K562 (cell line): ENCODE measurements at regions not wholly inside any gene's neighbourhood (a gene's known extent, or its start where the extent isn't known, plus 50 kb on each side); places are given as distances from the start of the nearest gene placed in this dataset.

Source experiments
- ATAC-seq: fragments of 200-7000 bp; cut with Tn5 transposase; 3 replicates; pipeline ENCODE4 v1.9.1; 2020; ENCODE audit warnings: moderate library complexity
- BruUV-seq: library from RNA; stranded (reverse); fragments of 400-500 nt; replicated peaks from 2 replicates; lab custom pipeline; 2021; lab: Mats Ljungman, UMichigan
- CTCF ChIA-PET: fragments of 300-600 bp; formaldehyde crosslinking; extraction: SDS; loops from one replicate; lab custom pipeline; 2021; ENCODE audit warnings: low intra/inter-chr PET ratio; lab: Yijun Ruan, JAX
- POLR2A ChIA-PET: fragments of 300-600, 350-650 bp; sonication (Branson Sonifier 250); formaldehyde crosslinking; extraction: SDS; loops from one replicate; lab custom pipeline; 2021; ENCODE audit warnings: antibody characterized with exemption, inconsistent platforms; lab: Yijun Ruan, JAX
- DNase-seq, 4 experiments: peaks; one replicate each; pipeline versions ENCODE4 v3.0.0 to v3.0.0-alpha.2; 2011 to 2018; ENCODE audit warnings: low spot score in 3 of 4, mixed read lengths in 3 of 4; ENCODE audit errors: extremely low read depth in 1 of 4
- FAIRE-seq: peaks from 2 replicates; lab custom pipeline; 2011; peaks lifted over from hg19 to GRCh38; lab: Jason Lieb, UNC
- H2AFZ ChIP-seq: 2 replicates; pipeline ENCODE4 v1.6.0; 2011; ENCODE audit warnings: low read depth, low read length, control low read depth, inconsistent platforms
- H3K27ac ChIP-seq: fragments of 200-600 bp; 3 replicates; pipeline ENCODE4 v1.8.0; 2011; ENCODE audit warnings: low read depth, mild to moderate bottlenecking, control low read depth, inconsistent platforms, low read length, moderate library complexity, mixed read lengths; ENCODE audit errors: extremely low read depth
- H3K27me3 ChIP-seq, 2 experiments: fragments of 300-600 bp in 1 of 2; 2 replicates in 1 of 2; 3 replicates in 1 of 2; pipeline versions ENCODE4 v1.6.0 to v1.8.0; 2011; ENCODE audit warnings: inconsistent platforms in 2 of 2, low read length in 2 of 2, mild to moderate bottlenecking in 1 of 2, mixed read lengths in 1 of 2, moderate library complexity in 1 of 2; ENCODE audit not compliant: control insufficient read depth in 2 of 2, insufficient read depth in 2 of 2
- H3K36me3 ChIP-seq: fragments of 300-600 bp; 3 replicates; pipeline ENCODE4 v1.8.0; 2011; ENCODE audit warnings: mild to moderate bottlenecking, low read length, inconsistent platforms; ENCODE audit not compliant: control insufficient read depth, insufficient read depth
- H3K4me1 ChIP-seq, 2 experiments: fragments of 200-600 bp in 1 of 2; replicated peaks in 1 of 2; 2 replicates in 1 of 2; 3 replicates in 1 of 2; pipeline versions ENCODE4 v1.5.1 to v1.8.0; 2011; ENCODE audit warnings: inconsistent platforms in 2 of 2, low read length in 2 of 2, mild to moderate bottlenecking in 1 of 2, mixed read lengths in 1 of 2, moderate library complexity in 1 of 2; ENCODE audit not compliant: control insufficient read depth in 2 of 2, insufficient read depth in 2 of 2
- H3K4me2 ChIP-seq: 2 replicates; pipeline ENCODE4 v1.6.1; 2011; ENCODE audit warnings: low read length, control low read depth, inconsistent platforms, mixed read lengths; ENCODE audit not compliant: insufficient read depth
- H3K4me3 ChIP-seq: fragments of 200-600 bp; sonication (generic), shearing (Covaris generic); 2 replicates; pipeline ENCODE4 v1.5.1; 2016; ENCODE audit warnings: control low read depth, inconsistent platforms
- H3K79me2 ChIP-seq: fragments of 200-600 bp; 3 replicates; pipeline ENCODE4 v1.8.0; 2011; ENCODE audit warnings: low read length, inconsistent platforms; ENCODE audit not compliant: control insufficient read depth, insufficient read depth
- H3K9ac ChIP-seq, 2 experiments: 2 replicates each; pipeline versions ENCODE4 v1.6.0 to v1.6.1; 2011; ENCODE audit warnings: low read depth in 2 of 2, low read length in 2 of 2, control low read depth in 1 of 2, inconsistent platforms in 1 of 2, mild to moderate bottlenecking in 1 of 2, mixed read lengths in 1 of 2; ENCODE audit not compliant: insufficient read depth in 1 of 2
- H3K9me1 ChIP-seq: one replicate; pipeline ENCODE4 v1.6.0; 2011; ENCODE audit warnings: inconsistent platforms, mild to moderate bottlenecking, low read length, moderate library complexity; ENCODE audit not compliant: control insufficient read depth, insufficient read depth
- H3K9me3 ChIP-seq: replicated peaks from 2 replicates; pipeline ENCODE4 v1.5.1; 2011; ENCODE audit warnings: low read depth, low read length, inconsistent platforms; ENCODE audit not compliant: control insufficient read depth, insufficient read depth
- H4K20me1 ChIP-seq: replicated peaks from 2 replicates; pipeline ENCODE4 v1.6.1; 2011; ENCODE audit warnings: low read length, inconsistent platforms, mixed read lengths; ENCODE audit not compliant: control insufficient read depth, insufficient read depth
- BCL6 ChIP-seq: fragments of 250-450 bp; sonication (Bioruptor Pico); IDR thresholded peaks from 2 replicates; pipeline ENCODE4 v1.4.0; 2020
- EHMT2 ChIP-seq: fragments of 450-650 bp; IDR thresholded peaks from 2 replicates; pipeline ENCODE4 v1.6.1; 2018; ENCODE audit warnings: antibody characterized with exemption
- FOXM1 ChIP-seq, 2 experiments: fragments of 450-650 bp in 1 of 2; sonication (generic) in 1 of 2; formaldehyde crosslinking in 1 of 2; IDR thresholded peaks; 2 replicates each; pipeline versions ENCODE4 v1.6.1 to v1.9.0; 2017 to 2022; ENCODE audit warnings: low read depth in 2 of 2, mild to moderate bottlenecking in 2 of 2, missing genetic modification reagents in 1 of 2, moderate library complexity in 1 of 2
- GATA2 ChIP-seq: sonication (generic); formaldehyde crosslinking; IDR thresholded peaks from 2 replicates; pipeline ENCODE4 v1.4.0; 2020; ENCODE audit warnings: mild to moderate bottlenecking, missing genetic modification reagents
- HDAC1 ChIP-seq, 2 experiments: fragments of 450-650 bp; IDR thresholded peaks; 2 replicates each; pipeline ENCODE4 v1.6.1; 2016 to 2017; ENCODE audit warnings: inconsistent platforms in 1 of 2, mild to moderate bottlenecking in 1 of 2, moderate library complexity in 1 of 2
- KAT7 ChIP-seq: sonication (generic); formaldehyde crosslinking; IDR thresholded peaks from 2 replicates; pipeline ENCODE4 v1.8.0; 2022; ENCODE audit warnings: missing genetic modification reagents, mild to moderate bottlenecking, borderline replicate concordance
- MAFG ChIP-seq: fragments of 450-650 bp; conservative IDR thresholded peaks from 2 replicates; pipeline ENCODE4 v1.6.1; 2016; ENCODE audit warnings: missing genetic modification characterization, missing compliant biosample characterization
- MEF2A ChIP-seq: IDR thresholded peaks from 2 replicates; pipeline ENCODE4 v1.6.1; 2011; ENCODE audit warnings: low read depth, mild to moderate bottlenecking, low read length, moderate library complexity; ENCODE audit not compliant: control insufficient read depth
- MEF2D ChIP-seq: conservative IDR thresholded peaks from 2 replicates; pipeline ENCODE4 v1.6.1; 2016; ENCODE audit warnings: low read depth, missing genetic modification characterization, missing compliant biosample characterization
- POU5F1 ChIP-seq: fragments of 150-350 bp; IDR thresholded peaks from 2 replicates; pipeline ENCODE4 v1.6.1; 2014; ENCODE audit warnings: borderline replicate concordance, low read length, low read depth, mild to moderate bottlenecking; ENCODE audit not compliant: partially characterized antibody
- SOX6 ChIP-seq: fragments of 450-650 bp; IDR thresholded peaks from 2 replicates; pipeline ENCODE4 v1.6.1; 2014; ENCODE audit warnings: mild to moderate bottlenecking
- TCF3 ChIP-seq: sonication (generic); formaldehyde crosslinking; IDR thresholded peaks from 2 replicates; pipeline ENCODE4 v1.4.0; 2020; ENCODE audit warnings: mild to moderate bottlenecking, missing genetic modification reagents
- ZNF134 ChIP-seq: fragments of 250-450 bp; sonication (Bioruptor Pico); conservative IDR thresholded peaks from 2 replicates; pipeline ENCODE4 v1.4.0; 2020
- ZNF253 ChIP-seq: fragments of 250-450 bp; sonication (Bioruptor Pico); conservative IDR thresholded peaks from 2 replicates; pipeline ENCODE4 v1.6.1; 2021; ENCODE audit warnings: mild to moderate bottlenecking
- ZNF551 ChIP-seq: fragments of 250-450 bp; sonication (Bioruptor Pico); IDR thresholded peaks from 2 replicates; pipeline ENCODE4 v1.5.0; 2021; ENCODE audit warnings: mild to moderate bottlenecking, moderate library complexity
- WGBS: fragments of 100-300 bp; shearing (Covaris generic); methylation state at CpG from one replicate; pipeline ENCODE4 v1.1.6; 2016; ENCODE audit warnings: low coverage, mixed read lengths; ENCODE audit not compliant: insufficient coverage; ENCODE audit errors: missing lambda C conversion rate; 5-methylcytosine and 5-hydroxymethylcytosine counted together
- in situ Hi-C: fragments of 300-500 bp; cut with MboI; formaldehyde crosslinking; loops from 4 replicates; pipeline ENCODE4 v1.15.0; 2018; ENCODE audit warnings: inconsistent platforms, mixed read lengths
- intact Hi-C: fragments of 100-400 bp; cut with micrococcal nuclease; formaldehyde crosslinking; loops from 2 replicates; pipeline ENCODE4 v1.14.2; 2022
- TF ChIP-seq, protein P1 (sequence below): fragments of 450-650 bp; IDR thresholded peaks from 2 replicates; pipeline ENCODE4 v1.6.1; 2017; ENCODE audit warnings: antibody characterized with exemption, mild to moderate bottlenecking

DNA sequence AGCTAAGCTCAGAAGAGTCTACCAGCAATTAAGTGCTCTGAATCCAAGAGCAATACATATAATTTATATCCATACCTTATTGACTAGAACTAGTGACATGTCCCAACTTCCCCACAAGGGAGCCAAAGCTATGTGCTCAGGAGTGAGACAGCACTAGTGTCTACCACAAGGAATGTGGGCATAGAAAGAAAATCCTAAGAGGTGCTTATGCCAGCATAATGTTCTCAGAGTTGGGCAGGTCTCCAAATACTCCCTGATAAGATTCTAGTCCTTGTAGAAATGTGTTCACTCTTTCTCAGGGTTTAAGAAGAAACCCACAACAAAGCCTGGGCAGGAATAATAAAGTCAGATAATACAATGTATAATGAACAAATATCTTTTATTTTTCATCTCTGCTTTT lies 275.1 kb downstream of the BRINP1 start:
- Histone ChIP-seq H4K20me1 (no peaks in the 10 kb centered on the region), H3K36me3 (no peaks in the 10 kb centered on the region), H3K9ac (no peak overlapping the region), H3K27ac (no peak overlapping the region), H3K79me2 (no peaks in the 10 kb centered on the region), H3K27me3 (no peaks in the 10 kb centered on the region), H3K9me3 (no peaks in the 10 kb centered on the region)
- CTCF ChIA-PET: no interaction called here
- FAIRE-seq: no peak
- intact Hi-C loops (no loop called here), in situ Hi-C loops (no loop called here)
- no TSS peak for BruUV-seq
- no peak for TF ChIP-seq MEF2A
- TF ChIP-seq EHMT2: no peak
- TF ChIP-seq ZNF253 (CRISPR knock-in tag): no peak
- no peak for TF ChIP-seq POU5F1
- TF ChIP-seq ZNF551: no peak
- no peak for TF ChIP-seq HDAC1 (IDR thresholded peaks at IDR 0.05)
- no peak for TF ChIP-seq BCL6 (CRISPR knock-in tag)
- TF ChIP-seq, all 486 proteins: peak for 0
- POLR2A ChIA-PET: interaction anchor here (0.6 kb wide), 1 partner anchor 17 kb away, joined by 3 read pairs; no protein-coding TSS in a partner anchor
- ATAC-seq: no peak
- Histone ChIP-seq H3K4me3 (no peak overlapping the region), H3K4me2 (no peak overlapping the region), H2AFZ (no peak overlapping the region), H3K9me1 (no peaks in the 10 kb centered on the region), H3K4me1 (no peaks in the 10 kb centered on the region)
- no peak for DNase-seq

DNA sequence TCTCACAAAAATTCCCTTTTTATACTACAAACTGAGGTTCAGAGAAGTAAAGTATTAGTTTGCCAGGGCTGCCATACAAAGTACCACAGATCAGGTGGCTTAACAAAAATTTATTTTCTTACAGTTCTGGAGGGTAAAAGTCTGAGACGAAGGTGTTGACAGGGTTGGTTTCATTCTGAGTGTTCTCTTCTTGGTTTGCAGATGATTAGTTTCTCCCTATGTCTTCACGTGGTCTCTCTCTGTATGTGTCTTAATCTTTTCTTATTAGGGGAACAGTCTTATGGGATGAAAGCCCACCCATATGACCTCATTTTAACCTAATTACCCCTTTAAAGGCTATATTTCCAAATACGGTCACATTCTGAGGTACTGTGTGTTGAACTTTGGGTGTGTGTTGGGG lies 274.2 kb downstream of the BRINP1 start:
- intact Hi-C loops (no loop called here), in situ Hi-C loops (no loop called here)
- no TSS peak for BruUV-seq
- Histone ChIP-seq H3K27ac (no peak overlapping the region), H3K79me2 (no peaks in the 10 kb centered on the region), H3K9me3 (no peaks in the 10 kb centered on the region), H3K4me1 (no peaks in the 10 kb centered on the region), H4K20me1 (no peaks in the 10 kb centered on the region), H3K9me1 (no peaks in the 10 kb centered on the region), H3K4me3 (no peak overlapping the region), H3K9ac (no peak overlapping the region), H3K4me2 (no peak overlapping the region), H2AFZ (no peak overlapping the region), H3K27me3 (no peaks in the 10 kb centered on the region), H3K36me3 (no peaks in the 10 kb centered on the region)
- ChIA-PET POLR2A (no interaction called here), CTCF (no interaction called here)
- DNase-seq (no peak), FAIRE-seq (no peak), ATAC-seq (no peak)
- WGBS: 9% methylated on average over 3 of the region's 3 CpGs
- TF ChIP-seq TCF3 (CRISPR knock-in tag) (no peak), FOXM1 (IDR thresholded peaks at IDR 0.05; ENCODE audit: low read depth) (no peak), FOXM1 (CRISPR knock-in tag; IDR thresholded peaks at IDR 0.05; ENCODE audit: low read depth) (no peak), GATA2 (CRISPR knock-in tag) (no peak), SOX6 (no peak), KAT7 (CRISPR knock-in tag) (no peak), ZNF134 (CRISPR knock-in tag) (no peak), MEF2D (tag) (no peak), MAFG (no peak)
- TF ChIP-seq, protein P1, sequence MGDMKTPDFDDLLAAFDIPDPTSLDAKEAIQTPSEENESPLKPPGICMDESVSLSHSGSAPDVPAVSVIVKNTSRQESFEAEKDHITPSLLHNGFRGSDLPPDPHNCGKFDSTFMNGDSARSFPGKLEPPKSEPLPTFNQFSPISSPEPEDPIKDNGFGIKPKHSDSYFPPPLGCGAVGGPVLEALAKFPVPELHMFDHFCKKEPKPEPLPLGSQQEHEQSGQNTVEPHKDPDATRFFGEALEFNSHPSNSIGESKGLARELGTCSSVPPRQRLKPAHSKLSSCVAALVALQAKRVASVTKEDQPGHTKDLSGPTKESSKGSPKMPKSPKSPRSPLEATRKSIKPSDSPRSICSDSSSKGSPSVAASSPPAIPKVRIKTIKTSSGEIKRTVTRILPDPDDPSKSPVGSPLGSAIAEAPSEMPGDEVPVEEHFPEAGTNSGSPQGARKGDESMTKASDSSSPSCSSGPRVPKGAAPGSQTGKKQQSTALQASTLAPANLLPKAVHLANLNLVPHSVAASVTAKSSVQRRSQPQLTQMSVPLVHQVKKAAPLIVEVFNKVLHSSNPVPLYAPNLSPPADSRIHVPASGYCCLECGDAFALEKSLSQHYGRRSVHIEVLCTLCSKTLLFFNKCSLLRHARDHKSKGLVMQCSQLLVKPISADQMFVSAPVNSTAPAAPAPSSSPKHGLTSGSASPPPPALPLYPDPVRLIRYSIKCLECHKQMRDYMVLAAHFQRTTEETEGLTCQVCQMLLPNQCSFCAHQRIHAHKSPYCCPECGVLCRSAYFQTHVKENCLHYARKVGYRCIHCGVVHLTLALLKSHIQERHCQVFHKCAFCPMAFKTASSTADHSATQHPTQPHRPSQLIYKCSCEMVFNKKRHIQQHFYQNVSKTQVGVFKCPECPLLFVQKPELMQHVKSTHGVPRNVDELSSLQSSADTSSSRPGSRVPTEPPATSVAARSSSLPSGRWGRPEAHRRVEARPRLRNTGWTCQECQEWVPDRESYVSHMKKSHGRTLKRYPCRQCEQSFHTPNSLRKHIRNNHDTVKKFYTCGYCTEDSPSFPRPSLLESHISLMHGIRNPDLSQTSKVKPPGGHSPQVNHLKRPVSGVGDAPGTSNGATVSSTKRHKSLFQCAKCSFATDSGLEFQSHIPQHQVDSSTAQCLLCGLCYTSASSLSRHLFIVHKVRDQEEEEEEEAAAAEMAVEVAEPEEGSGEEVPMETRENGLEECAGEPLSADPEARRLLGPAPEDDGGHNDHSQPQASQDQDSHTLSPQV: no peak
